ENCODE measurements at regions not wholly inside any gene's neighbourhood (a gene's known extent, or its start where the extent isn't known, plus 50 kb on each side); places are given as distances from the start of the nearest gene placed in this dataset.
"Not testable (repeated sequence)": the region's sequence is repeated elsewhere in the genome, so short reads cannot be mapped to it uniquely, and the experiment has no call there.

GRCh38 chr7:159335181-159335926 lies 190.7 kb upstream of the VIPR2 start:
- not testable (repeated sequence) for DNase-seq

- DNase-seq = not testable (repeated sequence)
Measured at GRCh38 chr7:159332854-159333479, 188.3 kb upstream of the VIPR2 start.

GRCh38 chr7:159331462-159331861 lies 186.8 kb upstream of the VIPR2 start:
- no peak for DNase-seq

GRCh38 chr7:159329818-159330378 lies 185.2 kb upstream of the VIPR2 start:
- no peak for DNase-seq

DNA sequence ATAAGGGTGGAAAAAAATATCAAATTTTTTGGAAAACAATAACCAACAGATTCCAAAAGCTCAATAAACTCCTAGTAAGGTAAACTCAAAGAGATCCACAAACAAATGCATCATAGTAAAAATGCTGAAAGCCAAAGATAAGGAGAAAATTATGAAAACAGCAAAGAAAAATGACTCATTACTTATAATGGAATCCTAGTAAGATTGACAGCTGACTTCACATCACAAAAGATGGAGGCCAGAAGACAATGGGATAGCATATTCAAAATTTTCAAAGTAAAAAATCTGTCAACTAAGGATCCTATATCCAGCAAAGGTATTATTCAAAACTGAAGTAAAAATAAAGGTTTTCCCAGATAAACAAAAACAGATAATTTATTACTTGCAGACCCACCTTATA lies 183.4 kb upstream of the VIPR2 start:
- DNase-seq = no peak

DNA sequence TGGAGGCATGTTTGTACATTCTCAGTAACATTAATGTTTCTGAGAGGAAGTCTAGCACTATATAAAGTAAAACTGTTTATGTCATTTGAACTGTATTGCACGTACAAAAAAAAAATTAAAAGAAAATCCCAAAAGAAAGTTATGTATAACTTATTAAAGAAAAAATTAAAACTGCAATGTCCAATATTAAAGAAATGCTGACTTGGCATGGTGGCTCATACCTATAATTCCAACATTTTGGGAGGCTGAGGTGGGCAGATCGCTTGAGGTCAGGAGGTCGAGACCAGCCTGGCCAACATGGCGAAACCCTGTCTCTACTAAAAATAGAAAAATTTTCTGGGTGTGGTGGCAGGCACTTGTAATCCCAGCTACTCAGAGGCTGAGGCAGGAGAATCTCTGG lies 178.7 kb upstream of the VIPR2 start:
- DNase-seq = no peak

DNA sequence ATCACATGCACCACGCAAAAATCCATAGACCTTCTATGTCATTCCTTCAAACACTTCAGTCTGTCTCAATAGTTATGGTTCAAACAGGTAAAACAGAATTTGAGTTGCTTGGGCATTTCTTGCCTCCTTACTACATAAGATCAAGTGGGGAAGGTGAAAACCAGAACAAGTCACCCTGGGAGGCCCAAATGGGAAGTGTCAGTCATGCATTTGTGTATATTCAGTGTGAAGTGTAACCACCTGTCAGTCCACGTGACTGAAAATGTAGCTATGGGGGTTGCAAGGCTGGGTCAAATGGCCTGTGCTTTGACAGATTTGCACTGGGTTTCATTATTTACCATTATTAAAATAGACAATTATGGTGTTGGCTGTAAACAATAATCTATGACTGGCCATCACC lies 176.6 kb upstream of the VIPR2 start:
- no peak for DNase-seq

- DNase-seq = no peak
Measured at GRCh38 chr7:159318682-159319351, 174.2 kb upstream of the VIPR2 start.

- no peak for DNase-seq
Measured at GRCh38 chr7:159317294-159317693, 172.6 kb upstream of the VIPR2 start.

GRCh38 chr7:159311172-159311494 lies 166.5 kb upstream of the VIPR2 start:
- DNase-seq = no peak

DNA sequence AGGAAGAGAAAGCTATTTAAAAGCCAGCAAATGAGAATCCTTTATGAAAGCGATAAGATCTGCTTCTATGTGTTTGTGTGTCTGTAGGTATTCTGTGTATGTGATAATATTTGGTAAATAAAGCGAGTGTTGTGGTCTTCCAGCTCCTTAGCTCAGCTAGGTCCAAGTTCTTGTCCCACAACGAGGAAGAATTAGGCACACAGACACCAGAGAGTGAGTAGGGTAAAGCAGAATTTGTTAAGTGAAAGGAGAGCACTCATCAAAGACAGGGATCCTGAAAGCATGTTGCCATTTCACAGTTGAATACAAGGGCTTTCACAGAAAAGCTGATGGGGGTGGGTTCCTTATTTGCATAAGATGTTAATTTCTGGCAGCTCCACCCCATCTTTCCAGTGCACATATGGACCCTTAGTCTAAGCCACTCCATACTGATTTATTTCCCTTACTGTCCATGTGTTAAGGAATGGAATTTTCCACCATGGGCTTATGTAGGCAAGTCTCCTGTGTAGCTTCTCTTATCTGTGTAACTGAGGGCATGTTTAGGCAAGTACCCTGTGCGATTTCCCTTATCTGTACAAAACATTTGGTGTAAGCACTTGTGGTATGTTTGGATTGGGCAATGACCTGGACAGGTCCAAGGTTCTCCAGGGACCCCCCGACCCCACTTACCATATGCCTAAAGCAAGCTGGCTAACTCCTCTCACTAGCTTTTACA lies 165.9 kb upstream of the VIPR2 start:
- no peak for DNase-seq

DNA sequence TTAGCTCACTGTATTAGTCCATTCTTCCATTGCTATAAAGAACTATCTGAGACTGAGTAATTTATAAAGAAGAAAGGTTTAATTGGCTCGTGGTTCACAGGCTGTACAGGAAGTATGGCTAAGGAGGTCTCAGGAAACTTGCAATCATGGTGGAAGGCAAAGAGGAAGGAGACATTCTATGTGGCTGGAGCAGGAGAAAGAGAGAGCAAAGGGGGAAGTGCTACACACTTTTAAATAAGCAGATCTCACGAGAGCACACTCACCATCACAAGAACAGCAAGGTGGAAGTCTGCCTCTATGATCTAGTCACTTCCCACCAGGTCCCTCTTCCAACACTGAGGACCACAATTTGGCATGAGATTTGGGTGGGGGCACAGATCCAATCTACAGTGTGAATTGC lies 164.5 kb upstream of the VIPR2 start:
- not testable (repeated sequence) for DNase-seq

- DNase-seq = no peak
Measured at GRCh38 chr7:159306012-159306411, 161.3 kb upstream of the VIPR2 start.

DNA sequence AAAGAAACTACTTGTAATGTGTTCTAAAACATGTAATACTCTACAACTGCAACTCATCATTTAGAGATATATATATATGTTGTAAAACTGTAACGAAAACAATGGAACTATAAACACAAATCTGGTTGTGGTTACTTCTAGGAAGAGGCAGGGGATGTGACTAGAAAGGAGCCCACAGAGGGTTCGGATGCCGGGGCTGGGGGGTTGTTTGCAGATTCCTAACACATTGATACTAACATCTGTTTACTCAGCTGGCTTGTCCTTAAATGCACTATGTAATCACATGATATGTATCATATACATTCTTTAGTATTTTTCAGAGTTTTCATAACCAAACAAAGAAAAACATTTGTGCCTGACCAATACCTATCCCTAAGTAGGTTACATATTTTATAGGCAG lies 160.5 kb upstream of the VIPR2 start:
- not testable (repeated sequence) for DNase-seq

- not testable (repeated sequence) for DNase-seq
Measured at GRCh38 chr7:159303510-159303909, 158.8 kb upstream of the VIPR2 start.

- no peak for DNase-seq
Measured at GRCh38 chr7:159296093-159296681, 151.5 kb upstream of the VIPR2 start.

- DNase-seq = not testable (repeated sequence)
Measured at GRCh38 chr7:159286487-159286886, 141.8 kb upstream of the VIPR2 start.

- DNase-seq = no peak
Measured at GRCh38 chr7:159281573-159281972, 136.9 kb upstream of the VIPR2 start.

- no peak for DNase-seq
Measured at GRCh38 chr7:159280008-159280407, 135.3 kb upstream of the VIPR2 start.

DNA sequence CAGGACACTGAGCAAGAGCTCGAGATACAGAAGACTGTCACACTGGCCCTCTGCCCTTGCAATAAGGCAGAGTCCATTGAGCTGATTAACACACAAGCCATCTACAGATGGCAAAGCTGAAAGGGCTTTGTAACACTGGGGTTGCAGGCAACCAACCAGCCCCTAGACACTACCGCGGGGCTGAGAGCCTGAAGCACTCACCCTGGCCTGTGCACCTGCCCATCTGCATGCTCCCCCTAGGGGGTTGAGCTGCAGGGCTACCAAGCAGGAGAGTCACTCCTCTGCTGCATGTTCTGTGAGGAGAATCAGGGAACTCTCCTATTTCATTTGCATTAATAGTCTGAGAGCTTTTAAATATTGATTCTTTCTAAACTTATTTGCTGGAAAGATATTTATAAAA lies 128.1 kb upstream of the VIPR2 start:
- DNase-seq = no peak

DNA sequence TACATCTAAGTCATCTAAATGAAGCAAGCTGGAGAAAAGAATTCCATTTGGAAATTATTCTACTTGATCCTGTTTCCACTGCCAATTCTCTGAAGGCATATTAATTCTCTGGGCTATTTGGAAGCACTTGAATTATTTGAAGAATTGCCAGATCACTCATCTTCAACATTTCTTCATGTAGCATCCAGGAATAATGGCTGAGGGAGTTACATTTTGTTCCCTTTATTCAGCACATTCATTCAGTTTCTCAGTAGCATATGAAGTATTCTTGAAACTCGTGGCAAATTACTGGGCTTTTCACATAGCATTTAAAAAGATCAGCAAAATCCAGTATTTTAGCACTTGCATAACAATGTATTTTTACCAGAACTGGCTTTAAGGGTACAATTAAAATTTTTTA lies 127.1 kb upstream of the VIPR2 start:
- DNase-seq = no peak

DNA sequence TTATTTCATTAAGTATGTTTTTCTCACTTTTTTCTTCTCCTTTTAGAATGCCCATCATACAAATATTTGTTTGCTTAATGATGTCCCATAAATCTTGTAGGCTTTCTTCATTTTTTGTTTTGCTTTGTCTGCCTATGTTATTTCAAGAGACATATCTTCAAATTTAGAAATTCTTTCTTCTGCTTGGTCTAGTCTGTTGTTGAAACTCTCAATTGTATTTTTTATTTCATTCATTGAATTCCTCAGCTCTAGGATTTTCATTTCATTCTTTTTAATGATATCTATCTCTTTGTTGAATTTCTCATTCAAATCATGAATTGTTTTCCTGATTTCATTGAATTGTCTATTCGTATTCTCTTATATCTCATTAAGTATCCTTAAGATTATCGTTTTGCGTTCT lies 125.1 kb upstream of the VIPR2 start:
- DNase-seq = no peak

All from occipital lobe (tissue), 1 donor.